GM12875 (cell line): ENCODE measurements at regions not wholly inside any gene's neighbourhood (a gene's known extent, or its start where the extent isn't known, plus 50 kb on each side); places are given as distances from the start of the nearest gene placed in this dataset.

Source experiments
- H3K4me3 ChIP-seq: one replicate; pipeline ENCODE4 v1.5.1; 2011; ENCODE audit warnings: low read depth, low read length, control low read depth
- CTCF ChIP-seq: IDR thresholded peaks from 2 replicates; pipeline ENCODE4 v1.5.1; 2011; ENCODE audit warnings: low read depth, mild to moderate bottlenecking, control low read depth, inconsistent platforms, low read length, moderate library complexity, borderline replicate concordance; ENCODE audit not compliant: insufficient read depth

- H3K4me3 ChIP-seq = no peak overlapping the region
- no peak for TF ChIP-seq CTCF
Measured at GRCh38 chr4:58551676-58552075, 1441.5 kb upstream of the IGFBP7 start.

GRCh38 chr4:58543465-58543864 lies 1433.3 kb upstream of the IGFBP7 start:
- no peak overlapping the region for H3K4me3 ChIP-seq
- no peak for TF ChIP-seq CTCF

GRCh38 chr4:58541926-58542325 lies 1431.7 kb upstream of the IGFBP7 start:
- no peak for TF ChIP-seq CTCF
- H3K4me3 ChIP-seq = no peak overlapping the region

- no peak overlapping the region for H3K4me3 ChIP-seq
- no peak for TF ChIP-seq CTCF
Measured at GRCh38 chr4:58522765-58523382, 1412.7 kb upstream of the IGFBP7 start.

GRCh38 chr4:58515226-58515625 lies 1405.0 kb upstream of the IGFBP7 start:
- no peak for TF ChIP-seq CTCF

GRCh38 chr4:58514299-58514698 lies 1404.1 kb upstream of the IGFBP7 start:
- no peak for TF ChIP-seq CTCF
- no peak overlapping the region for H3K4me3 ChIP-seq

More at GRCh38 chr4:58515226-58515625, 1405.0 kb upstream of the IGFBP7 start:
- no peak overlapping the region for H3K4me3 ChIP-seq

GRCh38 chr4:58510652-58511051 lies 1400.5 kb upstream of the IGFBP7 start:
- TF ChIP-seq CTCF = no peak
- H3K4me3 ChIP-seq = no peak overlapping the region
